WI38 (cell line): ENCODE measurements at regions not wholly inside any gene's neighbourhood (a gene's known extent, or its start where the extent isn't known, plus 50 kb on each side); places are given as distances from the start of the nearest gene placed in this dataset.

ENCODE experiments used
- H3K4me3 ChIP-seq: 2 replicates; pipeline ENCODE4 v1.5.1; 2011; ENCODE audit warnings: low read depth, mild to moderate bottlenecking, control low read depth, low read length
- CTCF ChIP-seq: IDR thresholded peaks from 2 replicates; pipeline ENCODE4 v1.5.1; 2012; ENCODE audit warnings: low read depth, mild to moderate bottlenecking, control low read depth, low read length

- H3K4me3 ChIP-seq, result no peak overlapping the region
- TF ChIP-seq CTCF, result no peak
Measured at GRCh38 chr11:11703885-11704284, 82.1 kb upstream of the GALNT18 start.

- H3K4me3 ChIP-seq, result no peak overlapping the region
- no peak for TF ChIP-seq CTCF
Measured at GRCh38 chr11:11701070-11701469, 79.3 kb upstream of the GALNT18 start.

- H3K4me3 ChIP-seq, result no peak overlapping the region
- no peak for TF ChIP-seq CTCF
Measured at GRCh38 chr11:11697796-11698195, 76.0 kb upstream of the GALNT18 start.

GRCh38 chr11:11691296-11692151 is 69.7 kb upstream of the GALNT18 start:
- TF ChIP-seq CTCF, result no peak
- H3K4me3 ChIP-seq, result no peak overlapping the region

- TF ChIP-seq CTCF, result no peak
- H3K4me3 ChIP-seq, result no peak overlapping the region
Measured at GRCh38 chr11:11681536-11681935, 59.7 kb upstream of the GALNT18 start.

GRCh38 chr11:11677672-11678356 is 56.0 kb upstream of the GALNT18 start:
- no peak for TF ChIP-seq CTCF

GRCh38 chr11:11675671-11676181 is 53.9 kb upstream of the GALNT18 start:
- TF ChIP-seq CTCF, result no peak
- no peak overlapping the region for H3K4me3 ChIP-seq

More at GRCh38 chr11:11677672-11678356, 56.0 kb upstream of the GALNT18 start:
- no peak overlapping the region for H3K4me3 ChIP-seq
